NCI-H2227 (cell line): ENCODE measurements at regions not wholly inside any gene's neighbourhood (a gene's known extent, or its start where the extent isn't known, plus 50 kb on each side); places are given as distances from the start of the nearest gene placed in this dataset.

Experiments
- DNase-seq: peaks from one replicate; lab custom pipeline; 2025; ENCODE audit not compliant: unreplicated experiment; lab: John Stamatoyannopoulos, UW

DNA sequence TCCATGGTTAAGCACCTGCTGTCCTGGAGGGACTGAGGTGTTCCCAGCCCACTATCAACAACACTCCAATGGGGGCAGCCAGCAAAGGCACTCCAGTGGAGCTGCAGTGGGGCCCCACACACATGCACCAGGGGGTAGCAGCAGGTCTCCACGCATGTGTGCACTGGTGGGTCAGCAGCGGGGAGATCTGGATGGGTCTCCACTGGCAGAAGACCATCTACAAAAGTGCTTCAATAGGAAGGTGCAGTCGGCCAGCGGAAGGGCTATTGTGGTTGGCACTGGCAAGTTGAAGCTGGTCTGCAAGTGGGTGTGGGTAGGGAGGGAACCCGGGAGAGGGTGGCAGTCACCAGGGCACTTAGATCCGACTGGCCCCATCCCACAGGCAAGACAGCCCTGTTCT is 1355.4 kb downstream of the NSUN3 start:
- DNase-seq: no peak

DNA sequence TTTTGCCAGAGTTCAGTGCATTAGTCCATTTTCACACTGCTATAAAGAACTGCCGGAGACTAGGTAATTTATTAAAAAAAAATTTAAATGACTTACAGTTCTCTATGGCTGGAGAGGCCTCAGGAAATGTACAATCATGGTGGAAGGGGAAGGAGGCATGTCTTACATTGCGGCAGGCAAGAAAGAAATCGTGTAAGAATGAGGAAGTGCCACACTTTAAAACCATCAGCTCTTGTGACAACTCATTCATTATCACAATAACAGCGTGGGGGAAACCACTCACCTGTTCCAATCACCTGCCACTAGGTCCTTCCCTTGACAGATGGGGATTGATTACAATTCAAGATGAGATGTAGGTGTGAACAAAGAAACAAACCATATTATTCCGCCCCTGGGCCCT is 1361.4 kb downstream of the NSUN3 start:
- DNase-seq: no peak

DNA sequence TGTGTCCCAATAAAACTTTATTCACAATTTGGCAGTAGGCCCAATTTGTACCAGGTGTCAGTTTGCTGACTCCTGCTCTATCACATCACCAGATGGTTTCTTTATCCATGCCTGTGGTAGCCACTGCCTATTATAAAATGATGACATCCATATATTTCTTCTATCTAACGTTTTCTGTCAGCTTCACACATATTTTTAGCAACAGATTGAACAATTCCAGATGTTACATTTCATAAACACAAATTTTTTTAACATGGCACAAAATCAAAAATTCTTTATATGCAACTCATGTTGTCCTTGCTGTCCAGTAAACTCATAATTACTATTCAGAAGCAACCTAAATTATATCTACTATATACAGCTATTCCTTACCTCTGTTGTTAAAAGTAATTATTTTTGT is 1371.6 kb downstream of the NSUN3 start:
- no peak for DNase-seq

DNA sequence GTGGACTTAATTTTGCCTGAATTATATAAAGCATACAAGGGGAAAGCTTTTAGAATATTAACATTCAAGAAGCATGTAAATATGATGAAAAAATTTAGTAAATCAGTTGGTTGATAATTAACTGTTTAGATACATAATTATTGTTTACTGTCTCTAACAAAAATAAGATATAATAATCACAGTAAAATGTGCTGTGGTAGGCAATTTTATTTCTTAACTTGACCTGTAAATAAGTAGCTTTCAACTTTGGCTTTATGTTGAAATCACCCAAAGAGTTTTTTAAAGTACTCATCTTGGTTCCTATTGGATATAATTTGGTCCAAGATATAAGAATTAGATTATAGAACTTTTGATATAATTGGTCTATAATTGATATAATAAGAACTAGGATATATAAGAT is 1374.5 kb downstream of the NSUN3 start:
- no peak for DNase-seq

DNA sequence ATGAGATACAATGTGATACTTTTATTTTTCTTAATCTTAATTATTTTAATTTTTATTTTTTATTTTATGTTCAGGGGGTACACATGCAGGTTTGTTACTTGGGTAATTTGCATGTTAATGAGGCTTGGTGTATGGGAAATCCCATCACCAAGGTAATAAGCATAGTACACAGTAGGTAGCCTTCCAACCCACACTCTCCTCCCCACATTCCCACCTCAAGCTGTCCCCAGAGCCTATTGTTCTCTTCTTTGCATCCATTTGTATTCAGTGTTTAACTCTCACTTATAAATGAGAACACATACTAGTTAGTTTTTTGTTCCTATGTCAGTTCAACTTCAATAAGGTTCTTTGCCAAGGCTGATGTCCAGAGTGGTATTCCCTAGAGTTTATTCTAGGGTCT is 1375.4 kb downstream of the NSUN3 start:
- no peak for DNase-seq

DNA sequence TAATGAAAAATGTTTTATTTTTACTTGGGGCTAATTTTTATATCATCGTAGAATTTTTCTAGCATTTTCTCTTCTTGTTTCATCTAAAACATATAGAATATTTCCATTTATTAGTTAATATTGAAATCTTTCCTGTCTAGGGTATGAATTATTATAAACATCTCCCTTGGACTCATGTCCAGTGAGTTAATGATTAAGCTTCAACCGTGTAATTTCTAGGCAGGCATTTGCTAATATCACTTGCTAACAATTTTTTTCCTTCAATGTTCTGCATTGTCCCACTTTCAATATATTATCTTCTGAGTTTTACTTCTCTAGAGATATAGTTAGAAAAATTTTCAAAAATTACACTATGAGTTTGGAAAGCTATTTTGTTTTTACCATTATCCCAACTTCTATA is 1371.6 kb upstream of the EPHA6 start:
- DNase-seq: no peak

DNA sequence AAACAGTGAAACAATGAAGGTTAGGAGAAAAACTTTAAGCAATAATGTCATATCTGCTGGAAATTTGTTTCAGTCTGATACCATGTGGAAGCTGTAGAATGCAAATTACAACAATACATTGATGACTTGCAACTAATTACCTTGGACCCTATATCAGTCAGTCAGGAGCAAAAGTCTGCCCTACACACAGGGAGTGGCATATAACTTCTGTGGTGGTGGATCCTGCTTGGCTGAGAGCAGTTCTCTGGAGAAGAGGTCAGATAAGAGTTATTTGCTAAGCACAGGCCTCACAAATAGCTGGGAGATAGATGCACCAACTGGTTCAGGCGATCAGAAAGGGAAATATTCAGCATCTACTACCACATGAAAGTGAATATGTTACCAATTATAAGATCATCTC is 1364.6 kb upstream of the EPHA6 start:
- no peak for DNase-seq

DNA sequence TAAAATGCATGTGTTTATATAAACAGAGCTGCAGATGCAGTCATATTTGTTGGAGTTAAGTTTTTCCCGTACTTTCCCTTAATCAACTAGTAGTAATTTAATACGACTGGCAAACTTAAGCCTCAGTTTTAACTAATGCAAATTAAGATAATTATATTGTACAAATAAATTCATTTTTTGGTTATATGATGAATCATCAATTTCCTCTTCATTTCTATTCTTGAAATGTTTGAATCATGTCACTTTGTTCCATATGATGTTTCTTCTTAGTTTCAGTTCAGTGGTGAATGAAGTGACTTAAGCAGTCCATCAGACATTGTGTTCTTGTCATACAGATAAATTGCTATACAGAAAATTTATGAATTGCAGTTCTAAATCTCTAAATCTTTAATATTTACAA is 1361.2 kb upstream of the EPHA6 start:
- no peak for DNase-seq

DNA sequence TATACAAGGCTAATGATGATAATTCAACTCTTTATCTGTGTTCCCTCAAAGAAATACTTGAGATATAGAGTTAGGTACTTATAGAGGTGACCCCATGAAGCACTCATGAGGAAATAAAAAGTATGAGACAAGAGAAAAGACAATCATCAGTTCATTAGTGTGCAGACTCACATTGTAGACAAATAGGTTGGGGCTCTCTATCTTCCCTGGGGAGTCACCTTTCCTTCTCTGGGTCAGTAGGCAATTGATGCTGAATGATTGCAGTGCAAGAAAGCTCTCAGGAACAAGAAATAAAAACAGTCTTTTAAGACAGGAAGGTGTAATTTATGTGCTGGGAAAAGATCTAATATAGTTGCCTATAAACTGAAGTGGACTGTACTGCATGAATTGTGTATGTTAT is 1357.6 kb upstream of the EPHA6 start:
- DNase-seq: no peak

DNA sequence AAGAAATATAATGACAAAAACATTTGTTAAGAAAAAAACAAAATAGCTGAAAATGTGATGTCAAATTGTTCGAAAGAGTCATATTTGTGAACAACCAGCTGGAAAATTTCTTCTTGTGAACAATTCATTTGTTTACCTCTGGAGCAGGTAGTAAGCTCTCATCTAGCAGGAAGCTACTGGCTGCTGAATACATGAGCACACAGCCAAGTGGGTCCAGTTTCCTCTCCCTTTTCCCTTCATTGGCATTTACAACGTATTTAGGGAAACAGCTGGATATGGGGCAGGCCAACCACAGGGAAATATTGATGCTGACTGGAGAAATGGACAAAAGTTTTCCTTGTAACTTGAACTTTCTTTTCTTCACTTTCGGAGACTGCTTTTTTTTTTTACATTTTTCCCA is 1354.7 kb upstream of the EPHA6 start:
- no peak for DNase-seq

DNA sequence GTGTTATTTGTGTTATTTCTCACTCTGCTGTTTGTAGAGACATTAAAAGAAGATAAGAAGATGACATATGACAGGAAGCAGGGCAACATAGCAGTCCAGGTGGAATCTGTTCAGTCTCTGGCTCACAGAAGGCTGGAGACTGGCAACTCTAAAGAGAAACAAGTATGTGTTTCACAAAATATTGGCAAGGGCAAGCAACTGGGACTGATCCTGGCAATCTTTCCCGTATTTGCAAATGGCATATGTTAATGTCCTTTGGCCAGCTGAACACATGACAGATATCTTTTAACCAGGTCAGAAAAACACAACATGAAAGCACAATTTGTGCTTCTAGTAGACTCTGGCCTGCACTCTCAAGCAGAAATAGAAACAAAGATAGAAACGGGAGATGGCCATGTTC is 1354.1 kb upstream of the EPHA6 start:
- no peak for DNase-seq

DNA sequence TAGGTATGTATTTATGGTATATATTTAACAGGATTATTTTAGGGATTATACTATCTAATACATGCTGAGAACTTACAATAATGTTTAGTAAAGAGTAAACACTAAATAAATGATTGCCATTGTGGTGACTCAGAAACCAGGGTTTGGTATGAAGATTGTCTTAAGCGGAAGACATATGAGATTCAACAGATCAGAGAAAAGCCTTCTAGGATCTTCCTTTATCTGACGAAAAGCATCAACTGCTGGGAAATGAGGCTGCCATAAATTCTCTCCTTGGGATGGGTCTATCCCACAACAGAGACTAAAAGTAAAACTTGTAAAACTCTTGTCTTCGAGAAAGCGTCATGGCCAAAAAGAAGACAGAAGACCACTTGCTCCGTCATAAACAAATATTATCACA is 1352.2 kb upstream of the EPHA6 start:
- DNase-seq: no peak

DNA sequence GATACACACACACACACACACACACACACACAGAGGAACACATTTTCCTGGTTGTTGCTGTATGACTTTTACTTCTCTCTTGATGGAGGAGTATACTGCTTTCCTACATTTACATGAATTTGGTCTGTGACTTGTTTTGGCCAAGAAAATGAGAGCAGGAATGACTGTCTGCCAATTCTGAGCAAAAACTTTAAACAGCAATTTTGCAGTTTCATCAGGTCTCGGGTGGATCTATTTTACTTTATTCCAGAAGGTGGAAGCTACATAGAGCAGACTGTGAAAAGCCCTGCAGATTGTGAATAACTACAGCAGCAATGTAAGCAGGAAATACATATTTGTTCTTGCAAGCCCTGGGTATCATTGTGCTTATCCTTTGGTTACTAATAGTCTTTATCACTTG is 1350.0 kb upstream of the EPHA6 start:
- no peak for DNase-seq

DNA sequence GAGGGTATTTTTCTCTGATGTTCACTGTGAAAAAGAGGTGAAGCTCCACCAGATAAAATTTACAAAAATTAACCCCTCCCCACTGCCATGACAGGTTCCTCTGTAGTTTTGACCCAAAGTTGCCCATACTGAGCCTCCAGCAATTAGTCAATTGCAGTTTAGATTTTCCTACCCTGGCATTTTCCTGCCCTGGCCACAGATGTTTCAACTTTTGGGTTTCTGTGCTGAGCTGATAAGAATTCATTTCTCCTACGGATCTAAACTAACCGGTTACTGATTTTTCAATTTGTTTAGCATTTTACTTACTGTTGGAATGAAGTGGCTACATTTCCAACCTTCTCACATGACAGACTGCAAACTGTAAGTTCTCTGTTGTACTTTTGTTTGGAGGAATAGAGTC is 1346.1 kb upstream of the EPHA6 start:
- no peak for DNase-seq

DNA sequence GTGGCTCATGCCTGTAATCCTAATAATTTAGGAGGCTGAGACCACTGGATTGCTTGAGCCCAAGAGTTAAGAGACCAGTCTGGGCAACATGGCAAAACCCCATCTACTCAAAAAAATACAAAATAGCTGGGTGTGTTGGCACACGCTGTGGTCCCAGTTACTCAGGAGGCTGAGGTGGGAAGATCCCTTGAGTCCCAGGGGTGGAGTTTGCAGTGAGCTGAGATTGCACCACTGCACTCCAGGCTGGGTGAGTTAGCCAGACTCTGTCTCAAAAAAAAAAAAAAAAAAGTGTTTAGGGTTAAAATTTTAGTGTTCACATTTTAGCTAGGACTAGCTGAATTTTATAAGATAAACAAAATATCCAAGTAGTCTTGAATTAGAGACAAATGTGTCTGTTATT is 1340.1 kb upstream of the EPHA6 start:
- no peak for DNase-seq

DNA sequence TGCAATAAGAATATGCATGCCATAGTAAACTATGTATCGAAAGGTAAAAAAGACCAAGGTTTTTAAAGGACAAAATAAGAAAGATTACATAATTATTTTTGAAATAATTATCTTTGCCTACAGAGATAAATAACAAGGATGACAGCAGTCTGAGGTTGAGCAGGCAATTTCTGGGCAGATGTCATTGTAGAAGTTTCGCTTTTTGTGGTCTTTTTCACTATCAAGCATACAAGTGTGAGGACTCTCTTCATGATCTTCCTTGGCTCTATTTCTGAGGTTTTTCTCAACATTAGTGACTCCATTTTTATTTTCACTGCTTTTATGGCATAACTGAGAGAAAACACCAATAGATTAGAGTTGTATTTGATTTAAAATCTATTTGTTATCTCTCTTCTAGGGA is 1337.9 kb upstream of the EPHA6 start:
- DNase-seq: no peak

DNA sequence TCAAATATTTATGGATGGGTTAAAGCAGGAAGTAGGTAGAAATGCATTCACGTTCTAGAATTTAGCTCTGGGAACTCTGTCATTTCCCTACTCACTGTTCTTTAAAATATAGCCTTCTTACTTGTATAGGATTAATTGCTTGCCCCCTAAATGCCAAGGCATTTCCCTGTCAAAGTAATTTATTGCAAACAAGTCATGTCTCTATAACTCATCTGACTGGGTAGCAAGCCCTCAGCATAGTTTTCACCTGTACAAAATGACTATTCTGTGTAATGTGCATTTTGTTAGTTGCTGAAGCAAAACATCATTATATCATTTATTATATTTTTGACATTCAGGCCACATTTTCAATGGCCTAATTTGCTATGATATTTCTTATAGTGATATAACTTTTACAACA is 1308.2 kb upstream of the EPHA6 start:
- no peak for DNase-seq

DNA sequence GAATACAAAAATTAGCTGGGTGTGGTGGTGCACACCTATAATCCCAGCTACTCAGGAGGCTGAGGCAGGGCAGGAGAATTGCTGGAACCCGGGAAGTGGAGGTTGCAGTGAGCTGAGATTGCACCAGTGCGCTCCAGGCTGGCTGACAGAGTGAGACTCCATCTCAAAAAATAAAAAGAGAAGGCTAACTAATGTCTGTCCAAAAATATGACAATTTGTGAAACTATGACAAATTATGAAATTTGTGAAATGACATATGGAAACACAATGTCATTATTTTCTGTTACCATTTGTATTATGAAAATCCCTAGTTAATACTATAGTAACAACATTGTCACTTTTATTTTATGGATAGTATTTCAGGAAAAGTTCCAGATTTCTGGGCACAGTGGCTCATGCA is 1306.3 kb upstream of the EPHA6 start:
- DNase-seq: no peak

DNA sequence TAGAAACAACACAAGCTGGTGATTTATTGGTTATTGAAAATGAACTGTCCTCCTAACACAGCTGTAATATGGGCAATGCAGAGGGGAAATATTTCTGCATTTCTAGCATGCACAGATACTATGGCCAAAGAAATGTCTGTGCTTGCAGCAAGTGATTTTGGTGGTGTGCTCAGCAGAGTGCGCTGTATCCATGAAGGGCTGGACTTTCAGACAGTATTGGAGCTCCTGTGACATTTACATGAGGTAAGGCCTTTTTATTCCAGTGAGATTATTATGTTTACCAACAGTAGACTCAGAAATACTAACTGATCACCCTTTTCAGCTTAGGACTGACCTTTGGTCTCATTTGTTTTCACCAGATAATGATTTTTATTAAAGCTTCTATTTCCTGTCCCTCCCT is 1302.6 kb upstream of the EPHA6 start:
- DNase-seq: no peak

DNA sequence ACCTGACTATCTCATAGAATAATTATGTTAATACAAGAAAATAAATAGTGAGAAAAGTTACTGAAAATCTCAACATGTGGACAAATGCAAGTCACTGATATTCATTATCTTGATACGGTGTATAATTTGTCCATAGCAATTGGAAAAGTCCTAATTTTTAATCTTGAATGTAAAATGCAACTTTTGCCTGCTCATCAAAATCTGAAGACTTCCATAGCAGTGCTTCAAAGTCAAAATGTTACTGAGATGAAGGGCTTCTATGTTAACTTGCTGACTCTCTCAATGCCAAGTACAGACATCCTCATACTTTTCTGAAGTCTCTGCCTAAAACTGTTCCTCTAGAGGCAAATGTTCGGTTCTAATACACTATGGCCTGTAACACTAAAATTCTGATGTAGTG is 1300.1 kb upstream of the EPHA6 start:
- no peak for DNase-seq

DNA sequence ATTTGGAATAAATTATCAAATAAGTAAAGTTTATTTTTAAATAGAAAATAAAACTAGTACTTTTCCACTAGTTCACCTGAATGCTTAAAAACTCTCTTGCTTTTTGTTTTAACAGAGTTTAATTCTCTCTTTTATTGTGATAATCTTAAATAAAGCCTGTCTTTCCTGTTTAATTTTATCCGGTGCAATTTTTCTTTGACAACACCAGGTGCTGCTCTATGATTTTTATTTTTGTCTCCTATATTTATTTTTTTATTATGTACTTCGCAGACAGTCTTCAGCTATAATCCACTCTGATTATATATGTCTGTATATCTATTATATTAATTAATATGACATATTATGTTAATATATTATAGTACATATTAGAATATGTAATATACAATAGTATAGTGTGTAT is 1293.0 kb upstream of the EPHA6 start:
- no peak for DNase-seq

DNA sequence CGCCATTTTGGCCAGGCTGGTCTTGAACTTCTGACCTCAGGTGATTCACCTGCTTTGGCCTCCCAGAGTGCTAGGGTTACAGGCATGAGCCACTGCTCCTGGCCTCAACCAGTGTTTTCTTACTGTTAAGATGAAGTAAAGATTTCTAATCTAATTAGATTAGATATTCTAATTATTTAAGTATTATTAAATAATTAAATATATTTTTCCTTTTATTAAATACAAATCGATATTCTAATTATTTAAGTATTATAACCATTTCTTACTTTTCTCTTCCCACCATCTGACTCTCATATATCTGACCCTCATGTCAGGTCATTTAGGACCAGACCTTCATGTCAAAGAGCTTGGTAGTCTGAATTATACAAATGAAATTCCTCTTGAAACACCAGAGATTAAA is 1291.9 kb upstream of the EPHA6 start:
- DNase-seq: no peak

DNA sequence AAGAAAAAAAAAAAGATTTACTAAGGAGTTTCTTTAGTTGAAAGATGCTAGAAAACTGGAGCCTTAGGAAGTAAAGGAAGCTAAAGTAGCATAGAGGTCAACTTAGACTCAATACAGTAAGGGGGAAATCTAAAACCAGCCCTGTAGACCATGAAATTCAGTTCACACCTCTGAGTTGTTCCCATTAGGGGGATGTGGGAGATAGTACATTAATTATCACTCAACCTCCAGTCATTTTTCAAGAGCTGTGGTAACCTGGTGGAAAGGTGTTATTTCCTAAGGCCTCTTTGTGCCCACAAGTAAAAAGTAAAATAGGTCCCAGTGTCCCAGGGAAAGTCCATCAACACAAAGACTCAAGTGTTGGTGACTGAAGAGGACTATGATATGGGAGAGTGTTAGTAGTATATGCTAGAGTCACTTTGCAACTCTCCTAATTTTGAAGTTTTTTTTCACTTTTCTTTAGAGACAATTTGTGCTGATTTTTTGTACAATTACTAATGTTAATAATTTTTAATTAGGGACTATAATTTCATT is 1274.4 kb upstream of the EPHA6 start:
- no peak for DNase-seq

DNA sequence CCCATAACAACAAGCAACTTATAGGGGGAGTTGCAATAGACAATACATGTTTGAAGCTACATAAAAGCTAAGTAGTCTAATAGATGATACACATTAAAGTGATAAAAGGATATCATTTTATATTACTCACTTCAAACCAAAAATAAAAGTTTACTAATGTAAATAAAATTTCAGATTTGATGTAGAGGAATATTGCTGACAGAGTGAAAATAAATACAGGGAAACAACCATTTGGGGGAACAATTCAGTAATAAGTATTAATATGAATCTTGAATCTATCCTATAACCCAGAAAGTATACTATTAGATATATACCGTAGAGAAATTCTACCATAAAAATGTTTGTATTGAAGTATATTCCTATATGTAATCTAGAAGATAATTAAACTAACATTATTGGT is 1248.9 kb upstream of the EPHA6 start:
- DNase-seq: no peak
